Kidney capillary endothelial cell (primary cell): ENCODE measurements at regions not wholly inside any gene's neighbourhood (a gene's known extent, or its start where the extent isn't known, plus 50 kb on each side); places are given as distances from the start of the nearest gene placed in this dataset.

Experiments used
- DNase-seq: peaks from one replicate; pipeline ENCODE4 v3.0.0-alpha.2; 2018; ENCODE audit warnings: low spot score

DNA sequence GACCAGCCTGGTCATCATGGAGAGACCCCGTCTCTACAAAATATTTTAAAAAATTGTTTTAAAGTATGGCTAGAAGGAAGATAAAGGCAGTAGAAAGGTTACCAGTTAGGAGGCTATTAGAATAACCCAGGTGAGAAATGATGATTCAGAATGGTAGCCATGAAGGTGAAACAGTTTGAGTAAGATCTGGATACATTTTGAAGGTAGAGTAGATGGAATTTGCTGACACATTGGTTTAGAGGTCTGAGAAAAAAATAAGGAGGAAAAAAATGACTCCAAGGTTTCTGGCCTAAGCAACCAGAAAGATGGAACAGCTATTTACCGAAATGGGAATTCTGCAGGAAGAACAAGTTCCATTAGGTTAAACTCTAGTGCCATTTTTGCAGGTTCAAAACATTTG is 167.9 kb upstream of the TAB2 start:
- DNase-seq = no peak

DNA sequence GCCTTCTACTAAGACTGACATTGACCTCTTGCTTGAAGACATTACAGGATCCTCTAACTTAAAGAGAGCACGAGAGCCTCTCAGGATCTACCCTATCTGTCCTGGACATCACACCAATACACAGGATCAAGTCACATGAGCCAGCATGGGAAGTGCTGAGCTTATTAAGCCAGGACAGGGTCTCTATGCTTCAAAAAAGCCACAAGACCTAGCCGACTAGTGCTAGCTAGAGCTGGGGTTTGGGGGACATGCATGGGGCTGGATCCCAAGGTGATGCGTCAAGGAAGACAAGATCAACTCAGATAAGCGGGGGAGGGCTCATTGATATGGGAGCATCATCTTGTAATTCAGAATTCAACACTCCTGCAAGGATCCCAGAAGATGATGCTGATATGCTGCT is 167.2 kb upstream of the TAB2 start:
- no peak for DNase-seq

DNA sequence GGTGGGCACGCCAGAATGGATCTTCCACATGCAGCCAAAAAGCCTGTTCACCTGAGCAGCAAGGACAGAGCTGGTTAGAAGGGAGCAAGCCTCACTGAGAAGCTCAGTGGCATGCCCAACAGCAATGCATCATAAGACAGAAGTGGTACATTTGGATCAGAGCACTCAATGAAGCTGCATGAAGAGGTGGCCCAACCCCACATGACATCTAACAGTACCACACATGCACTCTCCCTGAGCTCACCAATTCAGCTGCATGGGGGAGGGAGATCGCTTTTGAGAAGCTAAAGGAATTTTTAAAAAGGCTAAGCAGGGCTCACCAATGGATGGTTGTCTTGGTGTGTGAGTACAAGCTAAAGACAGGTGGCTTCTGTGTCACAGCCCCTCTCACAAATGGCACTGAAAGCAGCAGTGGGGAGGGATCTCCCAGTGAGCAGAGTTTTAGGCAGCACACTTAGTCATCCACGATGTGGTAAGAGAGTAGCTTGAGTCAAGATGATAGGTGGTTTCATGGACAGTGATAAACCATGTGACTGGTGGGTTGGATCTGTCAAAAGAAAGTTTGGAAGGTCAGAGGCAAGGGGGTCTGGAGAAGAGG is 166.6 kb upstream of the TAB2 start:
- no peak for DNase-seq

DNA sequence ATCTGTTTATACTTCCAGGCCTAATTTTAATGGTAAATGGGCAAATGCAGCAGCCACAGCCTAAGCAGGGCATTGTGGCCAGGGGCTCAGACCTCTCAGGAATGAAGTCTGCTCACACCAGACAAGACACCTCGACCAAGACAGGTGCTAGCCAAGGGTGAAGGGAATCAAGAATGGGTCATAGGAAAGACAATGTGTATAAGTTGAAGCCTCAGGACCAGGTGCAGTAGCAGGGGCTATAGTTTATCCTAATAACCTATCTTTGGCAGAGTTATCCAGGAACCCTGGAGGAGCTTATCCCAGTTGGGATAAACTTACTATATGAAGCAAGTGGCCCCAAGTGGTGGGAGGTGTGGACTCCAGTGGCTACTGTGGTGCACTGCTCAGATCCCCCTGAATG is 165.0 kb upstream of the TAB2 start:
- no peak for DNase-seq

DNA sequence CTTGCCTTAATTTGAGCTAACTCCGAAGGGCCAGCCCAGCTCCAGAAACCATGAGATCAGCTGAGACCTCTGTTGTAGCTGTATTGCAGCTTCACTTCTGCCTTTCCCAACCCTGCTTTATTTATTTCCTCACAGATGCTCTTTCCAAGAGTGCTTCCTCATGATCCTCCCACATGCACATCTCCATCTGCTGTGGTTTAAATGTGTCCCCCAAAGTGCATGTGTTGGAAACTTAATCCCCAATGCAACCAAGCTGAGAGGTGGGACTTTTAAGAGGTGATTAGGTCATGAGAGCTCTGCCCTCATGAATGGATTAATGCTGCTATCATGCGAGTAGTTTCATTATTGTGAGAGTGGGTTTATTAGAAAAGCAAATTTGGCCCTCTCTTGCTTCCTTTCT is 164.4 kb upstream of the TAB2 start:
- no peak for DNase-seq

DNA sequence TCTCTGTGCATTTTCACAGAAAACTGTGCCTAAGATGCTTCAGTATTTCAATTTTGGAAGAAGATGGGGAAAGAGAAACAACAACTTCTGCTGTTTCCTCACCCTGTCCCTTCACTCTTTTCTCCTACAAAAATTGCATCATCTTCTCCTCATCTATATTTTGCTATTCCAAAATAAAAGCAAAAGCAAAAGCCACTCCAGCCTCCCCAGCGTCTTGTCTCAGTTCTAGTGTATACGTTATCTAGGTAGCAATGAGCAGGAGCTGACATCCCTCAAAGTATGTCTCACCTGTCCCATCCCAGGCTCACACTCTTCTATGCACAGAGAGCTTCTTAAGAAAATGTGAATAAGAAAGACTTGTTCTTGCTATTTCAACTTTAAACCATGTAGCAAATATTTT is 163.8 kb upstream of the TAB2 start:
- no peak for DNase-seq

DNA sequence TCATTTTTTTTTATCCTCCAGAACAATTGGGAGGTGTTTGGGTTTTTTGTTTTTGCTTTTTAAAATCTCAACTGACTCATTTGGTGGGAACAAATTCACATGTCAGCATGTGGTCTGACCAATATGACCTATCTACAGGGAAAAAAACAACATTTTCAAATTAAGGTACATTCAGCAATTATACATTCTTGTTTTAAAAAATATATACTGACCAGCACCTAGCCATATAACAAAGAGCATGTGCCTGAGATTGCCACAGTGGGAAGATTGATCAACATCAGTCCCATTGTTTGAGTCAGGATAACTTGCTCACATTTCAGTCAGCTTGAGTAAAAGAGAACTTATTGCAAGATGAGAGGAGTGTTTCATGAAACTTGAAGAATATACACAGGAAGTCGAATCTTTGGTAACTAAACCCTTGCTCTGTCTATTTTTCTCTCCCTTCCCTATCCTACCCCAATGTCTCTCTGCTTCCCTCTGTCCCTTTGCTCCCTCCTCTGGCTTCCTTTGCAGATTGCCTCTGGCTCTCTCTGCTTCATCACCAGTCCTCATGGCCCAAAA is 163.2 kb upstream of the TAB2 start:
- DNase-seq = no peak

DNA sequence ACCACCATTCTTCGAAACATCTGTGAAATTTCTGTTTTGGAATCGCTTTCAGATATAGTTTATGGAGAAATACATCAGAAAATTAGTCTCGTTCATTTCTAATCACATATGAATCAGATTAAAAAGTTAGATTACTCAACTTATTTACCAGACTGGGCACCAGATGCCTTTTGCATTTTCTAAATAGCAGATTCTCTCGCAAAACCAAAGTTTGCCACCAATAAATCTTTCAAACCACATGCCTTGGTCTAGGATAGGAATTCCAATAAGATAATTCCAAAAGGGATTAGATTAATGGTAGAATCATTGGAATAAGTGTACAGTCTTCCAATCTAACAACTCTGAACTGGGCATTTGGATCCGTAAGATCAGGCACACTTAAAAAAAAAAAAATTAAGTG is 160.4 kb upstream of the TAB2 start:
- DNase-seq = no peak

DNA sequence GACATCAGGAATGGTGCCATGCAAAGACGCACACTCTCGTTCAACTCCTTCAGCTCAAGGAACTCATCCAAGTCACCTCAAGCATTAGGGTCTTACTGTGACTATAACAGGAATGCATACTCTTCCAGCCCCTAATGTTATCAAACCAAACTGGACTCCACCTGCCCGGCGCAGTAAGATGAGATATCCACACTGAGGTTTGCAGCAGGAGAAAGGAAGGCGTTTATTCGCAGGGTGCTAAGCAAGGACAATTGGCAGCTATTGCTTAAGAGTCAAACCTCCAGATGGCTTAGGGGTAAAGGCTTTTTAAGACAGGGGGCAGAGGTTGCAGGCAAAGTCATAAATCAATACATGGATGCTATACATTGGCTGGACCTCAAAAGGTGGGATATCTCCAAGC is 159.4 kb upstream of the TAB2 start:
- DNase-seq = no peak

DNA sequence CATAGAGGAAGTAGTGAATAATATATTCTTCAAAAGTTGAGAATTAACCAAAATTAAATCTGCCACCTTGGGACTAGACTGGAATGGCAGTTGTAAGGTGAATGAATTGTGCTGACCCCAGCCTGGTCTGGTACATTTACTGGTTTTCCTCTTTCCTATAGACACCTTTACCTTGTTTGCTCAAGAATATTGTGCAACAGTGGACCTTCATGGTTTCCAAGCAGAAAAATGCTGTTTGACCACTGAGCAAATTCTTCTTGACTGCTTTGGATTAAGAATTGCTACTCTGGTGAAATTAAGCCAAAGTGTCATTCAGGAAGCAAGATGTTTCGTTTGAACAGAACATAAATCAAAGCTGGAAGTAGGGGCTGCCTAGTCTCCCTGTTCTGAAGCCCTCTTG is 156.6 kb upstream of the TAB2 start:
- no peak for DNase-seq

DNA sequence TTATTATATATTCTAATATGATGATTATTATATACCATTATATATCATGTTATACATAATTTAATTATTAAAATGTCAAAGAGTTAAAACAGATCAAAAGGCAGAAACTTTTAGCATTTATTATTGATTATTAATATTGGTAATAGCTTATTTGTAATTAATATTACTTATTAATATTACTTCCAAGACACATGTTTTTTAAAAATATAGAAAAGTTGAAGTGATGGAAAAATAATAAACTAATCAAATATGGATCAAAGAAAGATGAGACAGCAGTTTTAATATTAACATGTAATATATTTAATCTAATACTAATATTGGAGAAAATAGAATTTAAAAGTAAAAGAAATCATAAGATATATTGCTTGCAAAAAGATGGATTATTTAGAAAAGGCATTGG is 154.6 kb upstream of the TAB2 start:
- DNase-seq = no peak

DNA sequence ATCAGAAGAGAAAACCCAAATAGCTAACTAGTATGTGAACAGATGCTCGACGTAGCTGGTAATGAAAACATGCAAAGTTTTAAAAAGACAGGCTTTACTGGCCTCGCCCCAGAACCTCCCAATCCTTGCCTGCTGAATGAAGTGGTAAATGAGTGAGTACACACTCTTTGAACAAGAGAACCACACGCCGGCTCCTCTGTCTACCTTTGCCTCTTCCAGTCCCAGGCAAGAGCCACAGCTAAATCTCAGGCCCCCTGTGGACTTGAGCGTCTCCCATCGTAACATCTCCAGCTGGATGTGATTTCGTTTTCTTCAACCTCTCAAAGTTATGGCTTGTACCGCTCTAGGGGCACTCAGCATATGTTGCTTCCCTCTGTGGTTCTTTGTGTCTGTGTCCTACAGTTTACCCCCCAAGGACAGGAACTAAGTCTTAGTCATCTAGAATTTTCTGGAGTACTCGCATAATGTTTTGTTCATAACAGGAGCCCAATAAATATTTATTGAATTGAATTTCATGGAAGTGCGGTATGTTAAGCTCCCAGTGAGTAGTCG is 153.2 kb upstream of the TAB2 start:
- no peak for DNase-seq

DNA sequence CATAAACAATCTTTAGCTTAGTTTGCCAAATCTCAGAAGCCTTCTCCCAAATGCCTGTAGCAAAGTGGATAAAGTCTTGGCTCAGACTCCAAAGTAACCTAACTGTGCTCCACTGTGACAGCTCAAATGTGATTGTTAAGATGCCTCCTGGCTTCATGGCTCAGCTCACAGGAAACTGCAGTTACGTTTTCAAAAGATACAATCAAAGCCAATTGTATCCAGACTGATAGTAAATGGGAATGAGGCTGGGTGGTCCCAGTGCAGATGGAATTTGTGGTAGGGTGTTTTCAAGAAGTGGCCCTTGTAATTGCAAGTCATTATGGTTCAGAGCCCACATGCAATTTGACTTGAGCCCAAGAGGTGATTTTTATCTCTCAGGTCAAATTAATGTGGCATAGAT is 151.2 kb upstream of the TAB2 start:
- DNase-seq = no peak

DNA sequence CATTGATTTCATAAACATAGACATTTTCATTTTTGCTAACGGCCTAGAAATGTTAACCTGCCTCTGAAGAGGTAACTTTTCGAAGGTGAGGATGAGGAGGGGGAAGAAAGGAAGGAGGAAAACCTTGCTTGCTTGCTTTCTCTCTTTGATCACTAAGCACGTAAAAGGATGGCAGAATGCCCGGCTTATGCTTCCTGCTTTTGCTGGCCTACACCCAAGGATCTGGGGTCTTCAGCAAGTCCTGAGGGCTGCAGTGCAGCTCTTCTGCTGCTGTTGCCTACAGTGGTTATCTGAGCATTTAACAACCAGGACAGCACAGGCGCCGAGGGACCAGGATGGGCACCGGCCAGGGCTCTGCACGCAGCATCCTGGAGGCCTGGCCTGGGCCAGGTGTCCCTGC is 150.8 kb upstream of the TAB2 start:
- DNase-seq = no peak

DNA sequence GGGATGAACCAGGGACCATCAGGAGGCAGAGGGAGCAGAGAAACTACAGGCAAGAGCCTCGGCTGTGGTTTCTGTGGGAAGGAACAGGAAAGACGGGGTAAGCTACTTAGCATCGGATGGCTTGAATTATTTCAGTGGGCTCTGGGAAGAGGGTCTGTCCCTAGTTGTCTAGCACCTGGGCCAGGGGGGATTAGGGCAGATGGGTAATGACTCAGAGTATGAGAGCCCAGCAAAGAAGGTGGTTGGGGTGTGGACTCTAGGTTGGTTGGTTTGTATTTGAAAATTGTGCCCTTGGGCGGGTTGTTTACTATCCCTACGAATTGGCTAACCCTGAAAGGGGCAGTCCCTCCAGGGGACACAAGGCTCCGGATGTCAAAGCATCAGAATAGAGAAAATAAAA is 148.5 kb upstream of the TAB2 start:
- no peak for DNase-seq

DNA sequence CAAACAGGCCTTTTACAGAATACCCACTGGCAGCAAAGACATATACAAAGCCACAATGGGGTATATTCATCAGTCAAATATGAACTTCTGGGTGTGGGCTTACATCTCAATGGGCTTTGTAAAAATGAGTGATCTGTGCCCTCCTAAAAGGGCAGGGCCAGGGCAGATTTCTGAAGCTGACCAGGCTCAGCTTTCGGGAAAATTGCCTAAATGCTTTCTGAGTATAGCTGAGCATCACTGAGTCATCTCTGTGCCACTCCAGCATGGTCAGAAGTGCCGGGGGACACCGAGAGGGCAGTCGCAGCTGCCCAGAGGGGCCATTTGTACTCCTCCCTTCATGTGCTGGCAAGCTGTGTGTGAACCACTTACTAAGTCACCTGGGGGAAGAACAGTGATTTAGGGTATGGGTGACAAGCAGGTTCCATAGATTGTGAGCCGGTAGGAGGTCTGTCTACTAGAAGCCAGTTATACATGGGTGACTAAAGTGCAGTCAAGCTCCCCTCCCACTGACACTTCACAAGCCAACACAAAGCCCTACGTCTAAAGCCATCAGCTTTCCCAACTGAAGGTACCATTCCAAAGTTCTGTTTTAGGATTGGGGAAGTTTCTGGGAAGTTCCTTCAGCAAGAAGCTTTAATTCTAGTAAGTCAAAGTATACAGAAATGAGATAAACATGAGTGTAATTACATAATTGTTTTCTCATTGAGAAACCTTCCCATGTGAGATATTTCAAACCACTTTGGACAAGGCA is 147.6 kb upstream of the TAB2 start:
- no peak for DNase-seq

DNA sequence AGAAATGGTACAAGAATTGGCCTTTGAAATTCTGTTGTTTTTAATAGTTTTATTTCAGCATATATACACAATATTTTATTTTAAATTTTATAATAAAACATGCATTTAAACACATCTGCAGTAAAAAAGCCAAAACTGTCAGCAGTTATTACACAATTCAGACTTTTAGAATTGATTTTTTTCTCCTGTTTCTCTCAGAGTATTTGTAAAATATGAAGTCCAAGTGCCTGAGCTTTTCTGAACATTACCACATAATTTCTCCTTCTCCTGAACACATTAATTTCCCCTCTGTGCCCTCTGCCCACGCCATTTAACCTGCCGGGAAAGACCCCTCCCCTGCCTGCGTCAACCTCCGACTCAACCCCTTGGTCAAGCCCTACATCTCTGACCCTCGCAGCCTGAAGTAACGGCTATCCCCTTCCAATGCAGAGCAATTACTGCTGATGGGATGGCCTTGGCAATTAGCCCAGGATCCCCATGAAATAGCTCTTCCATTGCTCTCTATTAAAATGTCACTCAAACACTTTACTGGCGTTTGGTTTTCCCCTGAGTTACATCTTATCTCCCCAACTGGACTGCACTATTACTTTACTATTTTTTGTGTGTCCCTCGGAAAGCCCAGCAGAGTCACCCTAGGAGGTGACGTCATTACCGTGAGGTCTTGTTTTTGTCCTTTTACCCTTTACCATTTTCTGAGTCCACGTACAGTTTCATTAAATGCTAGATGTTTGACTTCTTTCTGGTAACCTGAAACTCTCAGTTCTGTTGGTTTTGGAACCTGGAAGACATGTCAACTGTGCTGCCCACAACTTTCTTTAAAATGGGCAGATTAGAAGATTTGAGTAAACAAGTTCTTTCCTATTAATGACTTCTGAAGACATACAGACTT is 146.7 kb upstream of the TAB2 start:
- no peak for DNase-seq

DNA sequence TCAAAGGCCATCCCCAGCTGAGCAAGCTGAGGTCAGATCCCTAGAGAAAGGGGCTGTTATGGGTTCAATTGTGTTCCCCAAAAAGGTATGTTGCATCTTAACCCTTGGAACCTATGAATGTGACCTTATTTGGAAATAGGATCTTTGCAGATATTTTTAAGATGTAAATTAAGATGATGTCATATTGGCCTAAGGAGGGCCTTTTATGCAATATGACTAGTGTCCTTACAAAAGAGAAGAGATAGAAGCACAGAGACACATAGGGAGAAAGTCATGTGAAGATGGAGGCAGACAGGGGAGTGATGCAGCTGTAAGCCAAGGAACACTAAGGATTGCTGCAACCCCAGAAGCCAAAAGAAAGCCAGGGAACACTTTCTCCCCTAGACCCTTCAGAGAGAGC is 144.3 kb upstream of the TAB2 start:
- no peak for DNase-seq

DNA sequence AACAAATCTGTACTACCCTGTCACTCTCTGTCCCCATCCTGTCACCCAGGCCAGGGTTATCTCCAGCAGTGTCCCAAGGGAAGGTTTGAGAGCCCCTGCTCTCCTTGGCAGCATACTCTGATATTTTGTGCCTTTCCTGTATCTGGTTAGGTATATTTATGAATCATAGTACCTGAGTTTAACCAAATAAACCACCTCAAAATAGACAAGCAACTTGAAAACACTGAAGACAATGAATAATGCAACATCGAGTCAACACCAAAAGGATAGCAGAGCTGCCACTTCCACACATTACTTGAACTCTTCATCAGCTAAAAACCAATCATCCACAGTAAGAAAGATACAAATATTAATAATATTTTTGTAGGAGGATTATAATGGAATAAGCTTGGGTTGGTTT is 142.6 kb upstream of the TAB2 start:
- DNase-seq = no peak

DNA sequence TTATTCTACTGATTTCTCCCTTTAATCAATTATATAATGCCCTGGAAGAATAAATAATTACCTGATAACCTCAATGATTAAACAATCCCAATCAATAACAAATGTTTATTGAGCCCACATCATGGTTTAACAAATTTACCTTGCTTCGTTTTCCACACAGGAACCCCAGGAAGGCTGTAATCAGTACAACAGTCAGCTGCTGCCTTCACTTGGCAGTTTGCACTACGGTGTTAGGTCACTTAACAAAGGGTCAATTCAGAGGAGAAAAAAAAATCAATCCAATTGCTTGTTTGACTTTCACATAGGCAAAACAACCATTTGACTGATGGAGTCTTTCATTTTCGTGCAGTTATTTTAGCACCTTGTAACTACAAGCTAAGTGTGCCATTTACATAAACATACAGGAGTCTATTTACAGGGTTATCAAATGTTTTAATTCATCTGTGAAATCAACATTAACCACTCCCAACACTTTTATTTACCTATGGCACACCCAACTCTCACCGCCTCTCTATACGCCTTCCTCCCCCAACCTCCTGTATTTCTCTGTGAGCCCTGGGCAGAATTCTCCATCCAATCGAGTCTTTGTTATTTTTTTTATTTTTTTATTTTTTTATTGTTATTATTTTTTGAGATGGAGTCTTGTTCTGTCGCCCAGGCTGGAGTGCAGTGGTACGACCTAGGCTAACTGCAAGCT is 140.4 kb upstream of the TAB2 start:
- DNase-seq = no peak

DNA sequence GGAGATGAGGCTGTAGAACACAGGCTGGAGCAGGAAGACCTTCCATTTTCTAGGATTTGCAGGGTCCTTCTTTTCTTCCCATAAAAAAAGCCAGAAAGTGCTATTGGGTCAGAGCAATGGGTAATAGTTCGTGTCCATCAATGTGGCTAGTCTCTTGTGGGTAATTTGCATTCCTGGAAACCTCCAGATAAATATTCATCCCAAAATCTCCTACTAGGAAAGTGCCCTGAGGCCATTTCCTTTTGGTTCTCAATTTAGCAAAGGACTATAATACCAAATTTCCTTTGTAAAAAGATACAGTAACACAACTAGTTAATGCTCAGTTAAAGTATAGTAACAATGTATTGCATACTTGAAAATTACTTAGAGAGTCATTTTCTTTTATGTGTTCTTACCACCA is 138.1 kb upstream of the TAB2 start:
- DNase-seq = no peak

DNA sequence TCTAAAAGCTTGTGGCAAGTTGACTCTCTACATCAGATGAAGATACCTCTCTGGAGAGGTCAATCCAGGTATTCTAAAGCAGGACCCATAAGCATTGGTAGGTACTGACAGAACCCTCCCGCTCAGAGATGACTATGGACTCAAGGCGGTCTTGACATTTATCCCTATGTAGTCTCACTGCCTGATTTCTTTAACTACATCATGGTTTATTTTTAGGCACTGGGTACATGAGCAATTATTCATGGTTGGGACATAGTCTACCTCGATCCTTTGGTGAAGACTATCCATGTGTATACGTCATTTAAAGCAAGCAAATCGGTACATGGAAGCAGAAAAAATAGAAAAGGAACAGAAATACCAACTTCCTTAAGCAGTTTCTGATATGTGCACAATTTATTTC is 136.2 kb upstream of the TAB2 start:
- no peak for DNase-seq
